ENCODE measurements at regions not wholly inside any gene's neighbourhood (a gene's known extent, or its start where the extent isn't known, plus 50 kb on each side); places are given as distances from the start of the nearest gene placed in this dataset.
"Not testable (repeated sequence)": the region's sequence is repeated elsewhere in the genome, so short reads cannot be mapped to it uniquely, and the experiment has no call there.

DNA sequence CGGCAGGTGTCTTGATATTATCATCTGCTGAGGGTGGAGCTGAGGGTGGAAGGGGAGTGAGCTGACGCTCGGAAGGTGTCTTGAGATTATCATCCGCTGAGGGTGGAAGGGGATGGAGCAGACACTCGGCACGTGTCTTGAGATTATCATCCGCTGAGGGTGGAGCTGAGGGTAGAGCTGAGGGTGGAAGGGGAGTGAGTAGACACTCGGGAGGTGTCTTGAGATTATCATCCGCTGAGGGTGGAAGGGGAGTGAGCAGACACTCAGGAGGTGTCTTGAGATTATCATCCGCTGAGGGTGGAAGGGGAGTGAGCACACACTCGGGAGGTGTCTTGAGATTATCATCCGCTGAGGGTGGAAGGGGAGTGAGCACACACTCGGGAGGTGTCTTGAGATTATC lies 126.6 kb upstream of the CRYM start:
- not testable (repeated sequence) for TF ChIP-seq POLR2A (IDR thresholded peaks at IDR 0.05; ENCODE audit: low read depth, low read length); TAF1 (IDR thresholded peaks at IDR 0.05; ENCODE audit: borderline replicate concordance, low read depth, low read length)

All from GM12892 (cell line).